Panc1 (cell line): ENCODE measurements at regions not wholly inside any gene's neighbourhood (a gene's known extent, or its start where the extent isn't known, plus 50 kb on each side); places are given as distances from the start of the nearest gene placed in this dataset.

ENCODE experiments used
- CTCF ChIP-seq: fragments of 450-650 bp; IDR thresholded peaks from 2 replicates; pipeline ENCODE4 v1.5.1; 2017; ENCODE audit warnings: mild to moderate bottlenecking
- POLR2AphosphoS5 ChIP-seq: IDR thresholded peaks from 2 replicates; pipeline ENCODE4 v1.6.1; 2012; ENCODE audit warnings: mild to moderate bottlenecking, low read depth, low read length, moderate library complexity
- REST ChIP-seq, 2 experiments: IDR thresholded peaks; 2 replicates each; pipeline ENCODE4 v1.6.1; 2011 to 2012; ENCODE audit warnings: low read depth in 2 of 2, control low read depth in 1 of 2, low read length in 1 of 2, mild to moderate bottlenecking in 1 of 2, moderate library complexity in 1 of 2; ENCODE audit not compliant: insufficient read depth in 1 of 2
- SIN3A ChIP-seq: IDR thresholded peaks from 2 replicates; pipeline ENCODE4 v1.6.1; 2012; ENCODE audit warnings: low read depth, mild to moderate bottlenecking, low read length, moderate library complexity, borderline replicate concordance; ENCODE audit not compliant: insufficient read depth
- TCF7L2 ChIP-seq: IDR thresholded peaks from 2 replicates; pipeline ENCODE4 v1.6.1; 2011; ENCODE audit warnings: mild to moderate bottlenecking, low read depth, low read length, inconsistent platforms

- TF ChIP-seq CTCF: no peak
- no peak for TF ChIP-seq POLR2AphosphoS5
- TF ChIP-seq REST (IDR thresholded peaks at IDR 0.05; ENCODE audit: insufficient read depth in 1 of 2, low read depth in 2 of 2, low read length in 1 of 2): no peak
- TF ChIP-seq TCF7L2: no peak
- TF ChIP-seq SIN3A: no peak
Measured at GRCh38 chr14:61106959-61107641, 126.1 kb downstream of the SLC38A6 start.
